ENCODE measurements at regions not wholly inside any gene's neighbourhood (a gene's known extent, or its start where the extent isn't known, plus 50 kb on each side); places are given as distances from the start of the nearest gene placed in this dataset.

- H3K36me3 ChIP-seq (ENCODE audit: control insufficient read depth in 1 of 2, insufficient read depth in 2 of 2, low read depth in 1 of 2, low read length in 2 of 2) = no peaks in the 10 kb centered on the region
- peaks cover 0 to 9% of the 10 kb centered on the region in 2 experiments for H3K27me3 ChIP-seq (ENCODE audit: control insufficient read depth in 1 of 2, insufficient read depth in 1 of 2, low read length in 2 of 2)
- no peaks in the 10 kb centered on the region for H3K9me3 ChIP-seq (ENCODE audit: control insufficient read depth, low read length)
- no peak overlapping the region for H3K23ac ChIP-seq (ENCODE audit: low read length in 2 of 2)
- DNase-seq = no peak
- no peak overlapping the region for H4K8ac ChIP-seq (ENCODE audit: low read length)
- no peaks in the 10 kb centered on the region for H3K79me1 ChIP-seq (replicated peaks; ENCODE audit: low read length, poor library complexity, severe bottlenecking)
- H3K4me2 ChIP-seq (ENCODE audit: low read length, poor library complexity, severe bottlenecking) = no peak overlapping the region
- no peak overlapping the region for H2AFZ ChIP-seq (ENCODE audit: low read depth, low read length)
- no peak overlapping the region for H2AK5ac ChIP-seq (ENCODE audit: low read length, severe bottlenecking)
- H3K27ac ChIP-seq (ENCODE audit: low read length, poor library complexity, severe bottlenecking) = no peak overlapping the region
- H2BK12ac ChIP-seq (ENCODE audit: low read length in 2 of 2) = no peak overlapping the region
- no peak overlapping the region for H2BK120ac ChIP-seq (ENCODE audit: low read depth, low read length)
- WGBS = 90% methylated on average over 1 of the region's 1 CpG
- no peak overlapping the region for H2BK5ac ChIP-seq (ENCODE audit: low read depth, low read length, poor library complexity, severe bottlenecking)
- H4K91ac ChIP-seq (ENCODE audit: low read length) = no peak overlapping the region
- peaks cover 1% of the 10 kb centered on the region for H3K4me1 ChIP-seq (ENCODE audit: control insufficient read depth, insufficient read depth, low read depth, low read length)
- H3K9ac ChIP-seq (ENCODE audit: low read length) = no peak overlapping the region
- no peak overlapping the region for H2BK15ac ChIP-seq (ENCODE audit: low read depth, poor library complexity, severe bottlenecking)
- no peak overlapping the region for H3K14ac ChIP-seq (ENCODE audit: low read length in 2 of 2)
- no peak overlapping the region for H3K18ac ChIP-seq (ENCODE audit: low read depth in 1 of 2, low read length in 2 of 2)
- H3K4ac ChIP-seq (ENCODE audit: low read depth in 1 of 2, low read length in 2 of 2) = no peak overlapping the region
- no peak overlapping the region for H3K4me3 ChIP-seq (ENCODE audit: insufficient read depth in 1 of 2, low read depth in 1 of 2, low read length in 2 of 2)
Observed at GRCh38 chr20:40864470-40864869, 164.2 kb upstream of the TOP1 start.

GRCh38 chr20:40865095-40865494, 163.5 kb upstream of the TOP1 start:
- peaks cover 4% of the 10 kb centered on the region for H3K4me1 ChIP-seq (ENCODE audit: control insufficient read depth, insufficient read depth, low read depth, low read length)
- no peak overlapping the region for H2AFZ ChIP-seq (ENCODE audit: low read depth, low read length)
- H3K18ac ChIP-seq (ENCODE audit: low read depth in 1 of 2, low read length in 2 of 2) = no peak overlapping the region
- H3K9me3 ChIP-seq (ENCODE audit: control insufficient read depth, low read length) = no peaks in the 10 kb centered on the region
- no peak overlapping the region for H4K8ac ChIP-seq (ENCODE audit: low read length)
- no peak overlapping the region for H3K9ac ChIP-seq (ENCODE audit: low read length)
- H3K79me1 ChIP-seq (replicated peaks; ENCODE audit: low read length, poor library complexity, severe bottlenecking) = no peaks in the 10 kb centered on the region
- H4K91ac ChIP-seq (ENCODE audit: low read length) = no peak overlapping the region
- H2BK12ac ChIP-seq (ENCODE audit: low read length in 2 of 2) = no peak overlapping the region
- no peak overlapping the region for H3K14ac ChIP-seq (ENCODE audit: low read length in 2 of 2)
- no peak overlapping the region for H3K23ac ChIP-seq (ENCODE audit: low read length in 2 of 2)
- no peak overlapping the region for H2BK15ac ChIP-seq (ENCODE audit: low read depth, poor library complexity, severe bottlenecking)
- H2BK120ac ChIP-seq (ENCODE audit: low read depth, low read length) = no peak overlapping the region
- 66% methylated on average over 3 of the region's 3 CpGs for WGBS
- no peak for DNase-seq
- peak overlapping the region in 1 of 2 experiments; percentile 4 for H3K4me3 ChIP-seq (ENCODE audit: insufficient read depth in 1 of 2, low read depth in 1 of 2, low read length in 2 of 2)
- peaks cover 0 to 5% of the 10 kb centered on the region in 2 experiments for H3K27me3 ChIP-seq (ENCODE audit: control insufficient read depth in 1 of 2, insufficient read depth in 1 of 2, low read length in 2 of 2)
- H3K4me2 ChIP-seq (ENCODE audit: low read length, poor library complexity, severe bottlenecking) = no peak overlapping the region
- H3K4ac ChIP-seq (ENCODE audit: low read depth in 1 of 2, low read length in 2 of 2) = no peak overlapping the region
- no peak overlapping the region for H2AK5ac ChIP-seq (ENCODE audit: low read length, severe bottlenecking)
- no peak overlapping the region for H3K27ac ChIP-seq (ENCODE audit: low read length, poor library complexity, severe bottlenecking)
- H2BK5ac ChIP-seq (ENCODE audit: low read depth, low read length, poor library complexity, severe bottlenecking) = no peak overlapping the region
- no peaks in the 10 kb centered on the region for H3K36me3 ChIP-seq (ENCODE audit: control insufficient read depth in 1 of 2, insufficient read depth in 2 of 2, low read depth in 1 of 2, low read length in 2 of 2)

- H3K79me1 ChIP-seq (replicated peaks; ENCODE audit: low read length, poor library complexity, severe bottlenecking) = no peaks in the 10 kb centered on the region
- H3K27me3 ChIP-seq (ENCODE audit: control insufficient read depth in 1 of 2, insufficient read depth in 1 of 2, low read length in 2 of 2) = peaks cover 0 to 5% of the 10 kb centered on the region in 2 experiments
- H3K36me3 ChIP-seq (ENCODE audit: control insufficient read depth in 1 of 2, insufficient read depth in 2 of 2, low read depth in 1 of 2, low read length in 2 of 2) = no peaks in the 10 kb centered on the region
- no peak overlapping the region for H2AFZ ChIP-seq (ENCODE audit: low read depth, low read length)
- peaks cover 4% of the 10 kb centered on the region for H3K4me1 ChIP-seq (ENCODE audit: control insufficient read depth, insufficient read depth, low read depth, low read length)
- no peak overlapping the region for H2BK5ac ChIP-seq (ENCODE audit: low read depth, low read length, poor library complexity, severe bottlenecking)
- H3K4me3 ChIP-seq (ENCODE audit: insufficient read depth in 1 of 2, low read depth in 1 of 2, low read length in 2 of 2) = peak overlapping the region in 1 of 2 experiments; percentile 4
- H2BK15ac ChIP-seq (ENCODE audit: low read depth, poor library complexity, severe bottlenecking) = no peak overlapping the region
- H3K23ac ChIP-seq (ENCODE audit: low read length in 2 of 2) = no peak overlapping the region
- no peak overlapping the region for H4K8ac ChIP-seq (ENCODE audit: low read length)
- H2BK12ac ChIP-seq (ENCODE audit: low read length in 2 of 2) = no peak overlapping the region
- DNase-seq = no peak
- H3K9me3 ChIP-seq (ENCODE audit: control insufficient read depth, low read length) = no peaks in the 10 kb centered on the region
- no peak overlapping the region for H3K9ac ChIP-seq (ENCODE audit: low read length)
- no peak overlapping the region for H3K18ac ChIP-seq (ENCODE audit: low read depth in 1 of 2, low read length in 2 of 2)
- H2BK120ac ChIP-seq (ENCODE audit: low read depth, low read length) = no peak overlapping the region
- H3K14ac ChIP-seq (ENCODE audit: low read length in 2 of 2) = no peak overlapping the region
- H4K91ac ChIP-seq (ENCODE audit: low read length) = no peak overlapping the region
- WGBS = 88% methylated on average over 1 of the region's 1 CpG
- no peak overlapping the region for H3K4me2 ChIP-seq (ENCODE audit: low read length, poor library complexity, severe bottlenecking)
- no peak overlapping the region for H3K27ac ChIP-seq (ENCODE audit: low read length, poor library complexity, severe bottlenecking)
- no peak overlapping the region for H2AK5ac ChIP-seq (ENCODE audit: low read length, severe bottlenecking)
- H3K4ac ChIP-seq (ENCODE audit: low read depth in 1 of 2, low read length in 2 of 2) = no peak overlapping the region
Observed at GRCh38 chr20:40866056-40866455, 162.6 kb upstream of the TOP1 start.

GRCh38 chr20:40868551-40869217, 159.9 kb upstream of the TOP1 start:
- Histone ChIP-seq H3K4ac (ENCODE audit: low read depth in 1 of 2, low read length in 2 of 2) (no peak overlapping the region), H3K9ac (ENCODE audit: low read length) (peak overlapping the region; percentile 53), H2BK15ac (ENCODE audit: low read depth, poor library complexity, severe bottlenecking) (no peak overlapping the region), H3K23ac (ENCODE audit: low read length in 2 of 2) (no peak overlapping the region), H2AK5ac (ENCODE audit: low read length, severe bottlenecking) (no peak overlapping the region), H3K4me1 (ENCODE audit: control insufficient read depth, insufficient read depth, low read depth, low read length) (peaks cover 4% of the 10 kb centered on the region), H3K9me3 (ENCODE audit: control insufficient read depth, low read length) (peaks cover 2% of the 10 kb centered on the region), H3K27ac (ENCODE audit: low read length, poor library complexity, severe bottlenecking) (no peak overlapping the region), H4K8ac (ENCODE audit: low read length) (no peak overlapping the region), H3K18ac (ENCODE audit: low read depth in 1 of 2, low read length in 2 of 2) (no peak overlapping the region), H3K14ac (ENCODE audit: low read length in 2 of 2) (no peak overlapping the region), H2BK12ac (ENCODE audit: low read length in 2 of 2) (no peak overlapping the region), H3K27me3 (ENCODE audit: control insufficient read depth in 1 of 2, insufficient read depth in 1 of 2, low read length in 2 of 2) (peaks cover 0 to 8% of the 10 kb centered on the region in 2 experiments), H2BK120ac (ENCODE audit: low read depth, low read length) (no peak overlapping the region), H2AFZ (ENCODE audit: low read depth, low read length) (no peak overlapping the region), H3K4me3 (ENCODE audit: insufficient read depth in 1 of 2, low read depth in 1 of 2, low read length in 2 of 2) (peak overlapping the region in 1 of 2 experiments; percentile 39), H3K79me1 (replicated peaks; ENCODE audit: low read length, poor library complexity, severe bottlenecking) (no peaks in the 10 kb centered on the region), H3K36me3 (ENCODE audit: control insufficient read depth in 1 of 2, insufficient read depth in 2 of 2, low read depth in 1 of 2, low read length in 2 of 2) (no peaks in the 10 kb centered on the region), H2BK5ac (ENCODE audit: low read depth, low read length, poor library complexity, severe bottlenecking) (no peak overlapping the region), H3K4me2 (ENCODE audit: low read length, poor library complexity, severe bottlenecking) (no peak overlapping the region), H4K91ac (ENCODE audit: low read length) (no peak overlapping the region)
- 49% methylated on average over 6 of the region's 6 CpGs for WGBS
- peak; percentile 78 for DNase-seq

Measured in mesenchymal stem cell (in vitro differentiated cells and primary cell).